ENCODE measurements at regions not wholly inside any gene's neighbourhood (a gene's known extent, or its start where the extent isn't known, plus 50 kb on each side); places are given as distances from the start of the nearest gene placed in this dataset.

DNA sequence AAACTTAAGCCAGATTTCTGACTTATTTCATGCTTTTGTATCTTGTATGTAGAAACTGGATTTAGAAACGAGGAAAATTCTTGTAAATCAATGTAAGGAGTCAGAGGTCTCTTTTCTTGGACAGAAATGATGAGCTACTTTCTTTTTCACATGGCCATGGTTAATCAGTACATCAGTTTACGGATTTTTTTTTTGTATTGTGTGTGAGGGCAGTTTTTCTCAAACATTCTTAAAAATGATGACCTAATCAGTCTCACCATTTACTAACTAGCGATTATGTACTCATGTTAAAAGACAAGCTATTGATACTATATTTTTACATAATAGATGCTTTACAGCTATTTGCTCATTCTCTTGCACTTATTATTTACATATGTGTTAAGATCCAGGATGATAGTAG is 165.2 kb upstream of the DOCK10 start:
- TF ChIP-seq, protein P1, sequence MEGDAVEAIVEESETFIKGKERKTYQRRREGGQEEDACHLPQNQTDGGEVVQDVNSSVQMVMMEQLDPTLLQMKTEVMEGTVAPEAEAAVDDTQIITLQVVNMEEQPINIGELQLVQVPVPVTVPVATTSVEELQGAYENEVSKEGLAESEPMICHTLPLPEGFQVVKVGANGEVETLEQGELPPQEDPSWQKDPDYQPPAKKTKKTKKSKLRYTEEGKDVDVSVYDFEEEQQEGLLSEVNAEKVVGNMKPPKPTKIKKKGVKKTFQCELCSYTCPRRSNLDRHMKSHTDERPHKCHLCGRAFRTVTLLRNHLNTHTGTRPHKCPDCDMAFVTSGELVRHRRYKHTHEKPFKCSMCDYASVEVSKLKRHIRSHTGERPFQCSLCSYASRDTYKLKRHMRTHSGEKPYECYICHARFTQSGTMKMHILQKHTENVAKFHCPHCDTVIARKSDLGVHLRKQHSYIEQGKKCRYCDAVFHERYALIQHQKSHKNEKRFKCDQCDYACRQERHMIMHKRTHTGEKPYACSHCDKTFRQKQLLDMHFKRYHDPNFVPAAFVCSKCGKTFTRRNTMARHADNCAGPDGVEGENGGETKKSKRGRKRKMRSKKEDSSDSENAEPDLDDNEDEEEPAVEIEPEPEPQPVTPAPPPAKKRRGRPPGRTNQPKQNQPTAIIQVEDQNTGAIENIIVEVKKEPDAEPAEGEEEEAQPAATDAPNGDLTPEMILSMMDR (IDR thresholded peaks at IDR 0.05; ENCODE audit: low read length) = no peak
- no peak for TF ChIP-seq EZH2 (optimal IDR thresholded peaks at IDR 0.05; ENCODE audit: low read depth, low read length)
- TF ChIP-seq EZH2phosphoT487 (IDR thresholded peaks at IDR 0.05; ENCODE audit: low read length) = no peak

All from MM.1S (cell line).